ENCODE measurements at regions not wholly inside any gene's neighbourhood (a gene's known extent, or its start where the extent isn't known, plus 50 kb on each side); places are given as distances from the start of the nearest gene placed in this dataset.

GRCh38 chr2:67828066-67828465 is 234.7 kb downstream of the C1D start:
- no peak for TF ChIP-seq CTCF (optimal IDR thresholded peaks at IDR 0.05 in 1 of 3, IDR thresholded peaks at IDR 0.05 in 1 of 3, conservative IDR thresholded peaks at IDR 0.05 in 1 of 3; ENCODE audit: extremely low read depth in 1 of 3, insufficient read depth in 2 of 3, low read length in 3 of 3)
- TF ChIP-seq EZH2 (IDR thresholded peaks at IDR 0.05; ENCODE audit: low read length), result no peak
